PC-3 (cell line): ENCODE measurements at regions not wholly inside any gene's neighbourhood (a gene's known extent, or its start where the extent isn't known, plus 50 kb on each side); places are given as distances from the start of the nearest gene placed in this dataset.

Source experiments
- ATAC-seq: fragments of 200-7000 bp; cut with Tn5 transposase; 2 replicates; pipeline ENCODE4 v1.9.1; 2020; ENCODE audit warnings: mild to moderate bottlenecking, moderate library complexity
- BruUV-seq: library from RNA; stranded (reverse); fragments of 400-500 nt; replicated peaks from 2 replicates; lab custom pipeline; 2021; lab: Mats Ljungman, UMichigan
- CTCF ChIA-PET: fragments of 300-600 bp; sonication (Branson Sonifier 250); formaldehyde crosslinking; loops from one replicate; lab custom pipeline; 2022; ENCODE audit warnings: antibody characterized with exemption; lab: Charles Lee
- POLR2A ChIA-PET: fragments of 300-600 bp; sonication (Branson Sonifier 250); formaldehyde crosslinking; loops from one replicate; lab custom pipeline; 2022; ENCODE audit warnings: antibody characterized with exemption; ENCODE audit not compliant: unreplicated experiment; lab: Charles Lee
- DNase-seq: peaks from one replicate; pipeline ENCODE4 v3.0.0-alpha.2; 2015
- H2AFZ ChIP-seq: fragments of 300-600 bp; sonication (generic); 2 replicates; pipeline ENCODE4 v1.6.0; 2016; ENCODE audit warnings: antibody characterized with exemption, low read length
- H3F3A ChIP-seq: fragments of 300-600 bp; sonication (generic); one replicate; pipeline ENCODE4 v1.6.0; 2017; ENCODE audit warnings: antibody characterized with exemption, low read length, control low read depth, mild to moderate bottlenecking; ENCODE audit not compliant: unreplicated experiment
- H3K27ac ChIP-seq: fragments of 300-600 bp; sonication (generic); 2 replicates; pipeline ENCODE4 v1.5.1; 2016; ENCODE audit warnings: mild to moderate bottlenecking, low read length
- H3K27me3 ChIP-seq: fragments of 300-600 bp; sonication (generic); 2 replicates; pipeline ENCODE4 v1.6.1; 2016; ENCODE audit warnings: low read length, mixed read lengths
- H3K36me3 ChIP-seq: fragments of 300-600 bp; sonication (generic); 2 replicates; pipeline ENCODE4 v1.6.1; 2016; ENCODE audit warnings: low read depth, mixed run types, low read length, mixed read lengths
- H3K4me1 ChIP-seq: fragments of 300-600 bp; sonication (generic); 2 replicates; pipeline ENCODE4 v1.5.1; 2016; ENCODE audit warnings: low read length; ENCODE audit not compliant: insufficient read depth
- H3K4me2 ChIP-seq: fragments of 300-600 bp; sonication (generic); 2 replicates; pipeline ENCODE4 v1.6.0; 2016; ENCODE audit warnings: low read length
- H3K4me3 ChIP-seq: fragments of 300-600 bp; sonication (generic); 2 replicates; pipeline ENCODE4 v1.5.1; 2016; ENCODE audit warnings: mild to moderate bottlenecking, low read length, mixed read lengths
- H3K79me2 ChIP-seq: fragments of 300-600 bp; sonication (generic); 2 replicates; pipeline ENCODE4 v1.6.1; 2017; ENCODE audit warnings: low read length, mixed read lengths
- H3K9ac ChIP-seq: fragments of 300-600 bp; sonication (generic); 2 replicates; pipeline ENCODE4 v1.6.0; 2016; ENCODE audit warnings: mild to moderate bottlenecking, low read length
- H3K9me2 ChIP-seq: fragments of 300-600 bp; sonication (generic); replicated peaks from 2 replicates; pipeline ENCODE4 v1.6.1; 2016; ENCODE audit warnings: mixed run types, low read length, mixed read lengths
- H3K9me3 ChIP-seq: fragments of 300-600 bp; sonication (generic); 2 replicates; pipeline ENCODE4 v1.6.1; 2016; ENCODE audit warnings: low read length, mixed read lengths
- H4K20me1 ChIP-seq: fragments of 300-600 bp; sonication (generic); 2 replicates; pipeline ENCODE4 v1.6.1; 2016; ENCODE audit warnings: low read length, mixed read lengths
- EZH2 ChIP-seq: fragments of 300-600 bp; sonication (generic); IDR thresholded peaks from one replicate; pipeline ENCODE4 v1.6.1; 2017; ENCODE audit warnings: antibody characterized with exemption, mild to moderate bottlenecking, low read length; ENCODE audit not compliant: unreplicated experiment
- EZH2phosphoT487 ChIP-seq: fragments of 300-600 bp; sonication (generic); IDR thresholded peaks from 2 replicates; pipeline ENCODE4 v1.6.1; 2018; ENCODE audit warnings: mild to moderate bottlenecking, antibody characterized with exemption, low read length, borderline replicate concordance
- intact Hi-C: fragments of 100-400 bp; cut with micrococcal nuclease; formaldehyde crosslinking; loops from 2 replicates; pipeline ENCODE4 v1.9.0; 2023
- TF ChIP-seq, protein P1 (sequence below): fragments of 300-600 bp; sonication (generic); conservative IDR thresholded peaks from 2 replicates; pipeline ENCODE4 v1.5.1; 2017; ENCODE audit warnings: antibody characterized with exemption, low read depth, mild to moderate bottlenecking, low read length

- ATAC-seq: no peak
- CTCF ChIA-PET: no interaction called here
- no peaks in the 10 kb centered on the region for H3F3A ChIP-seq
- H3K4me2 ChIP-seq: no peak overlapping the region
- peaks cover 5% of the 10 kb centered on the region; the same call in 1 of the 2 replicates for H3K27me3 ChIP-seq
- POLR2A ChIA-PET: no interaction called here
- no peak overlapping the region for H3K4me3 ChIP-seq
- DNase-seq: no peak
- no peaks in the 10 kb centered on the region for H3K9me2 ChIP-seq
- H3K79me2 ChIP-seq: no peaks in the 10 kb centered on the region
- TF ChIP-seq EZH2: no peak
- no peak for TF ChIP-seq EZH2phosphoT487
- TF ChIP-seq, protein P1, sequence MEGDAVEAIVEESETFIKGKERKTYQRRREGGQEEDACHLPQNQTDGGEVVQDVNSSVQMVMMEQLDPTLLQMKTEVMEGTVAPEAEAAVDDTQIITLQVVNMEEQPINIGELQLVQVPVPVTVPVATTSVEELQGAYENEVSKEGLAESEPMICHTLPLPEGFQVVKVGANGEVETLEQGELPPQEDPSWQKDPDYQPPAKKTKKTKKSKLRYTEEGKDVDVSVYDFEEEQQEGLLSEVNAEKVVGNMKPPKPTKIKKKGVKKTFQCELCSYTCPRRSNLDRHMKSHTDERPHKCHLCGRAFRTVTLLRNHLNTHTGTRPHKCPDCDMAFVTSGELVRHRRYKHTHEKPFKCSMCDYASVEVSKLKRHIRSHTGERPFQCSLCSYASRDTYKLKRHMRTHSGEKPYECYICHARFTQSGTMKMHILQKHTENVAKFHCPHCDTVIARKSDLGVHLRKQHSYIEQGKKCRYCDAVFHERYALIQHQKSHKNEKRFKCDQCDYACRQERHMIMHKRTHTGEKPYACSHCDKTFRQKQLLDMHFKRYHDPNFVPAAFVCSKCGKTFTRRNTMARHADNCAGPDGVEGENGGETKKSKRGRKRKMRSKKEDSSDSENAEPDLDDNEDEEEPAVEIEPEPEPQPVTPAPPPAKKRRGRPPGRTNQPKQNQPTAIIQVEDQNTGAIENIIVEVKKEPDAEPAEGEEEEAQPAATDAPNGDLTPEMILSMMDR: no peak
- H3K9ac ChIP-seq: no peak overlapping the region
- H3K4me1 ChIP-seq: no peaks in the 10 kb centered on the region
- H3K9me3 ChIP-seq: no peaks in the 10 kb centered on the region
- intact Hi-C loops: no loop called here
- no peaks in the 10 kb centered on the region for H4K20me1 ChIP-seq
- no peaks in the 10 kb centered on the region for H3K36me3 ChIP-seq
- H3K27ac ChIP-seq: no peak overlapping the region
- no TSS peak for BruUV-seq
- H2AFZ ChIP-seq: no peak overlapping the region
These were observed 390.6 kb downstream of the TNS3 start for GRCh38 chr7:47191316-47191715.

DNA sequence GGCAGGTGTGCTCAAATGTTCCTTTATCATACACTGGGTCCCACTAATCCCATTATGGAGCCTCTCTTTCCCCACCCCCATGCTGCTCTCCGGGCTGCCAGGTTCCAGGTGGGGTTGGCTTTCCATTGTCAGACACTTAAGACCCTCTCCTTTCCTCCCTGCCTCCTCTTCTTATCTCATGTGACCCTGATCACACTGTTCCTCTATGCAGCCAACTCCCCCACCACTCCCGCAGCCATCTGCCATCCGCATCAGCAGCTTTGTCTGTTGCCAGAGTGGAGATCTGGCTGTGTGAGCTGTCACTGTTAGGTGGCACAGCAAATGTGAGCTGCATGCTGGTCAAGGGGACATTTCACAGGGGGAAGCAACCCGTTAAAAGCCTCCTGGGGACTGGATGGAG is 391.4 kb downstream of the TNS3 start:
- no peaks in the 10 kb centered on the region for H3K79me2 ChIP-seq
- CTCF ChIA-PET: no interaction called here
- POLR2A ChIA-PET: no interaction called here

GRCh38 chr7:47188653-47189315 is 393.1 kb downstream of the TNS3 start:
- Histone ChIP-seq H3K27me3 (peaks cover 10% of the 10 kb centered on the region; the same call in 1 of the 2 replicates), H3K36me3 (no peaks in the 10 kb centered on the region), H4K20me1 (no peaks in the 10 kb centered on the region), H2AFZ (no peak overlapping the region), H3K27ac (no peak overlapping the region), H3K9me2 (no peaks in the 10 kb centered on the region), H3F3A (no peaks in the 10 kb centered on the region), H3K79me2 (no peaks in the 10 kb centered on the region), H3K4me2 (no peak overlapping the region), H3K9ac (no peak overlapping the region), H3K9me3 (no peaks in the 10 kb centered on the region), H3K4me1 (no peaks in the 10 kb centered on the region), H3K4me3 (no peak overlapping the region)
- ChIA-PET CTCF (no interaction called here), POLR2A (no interaction called here)
- ATAC-seq (no peak), DNase-seq (no peak)
- TF ChIP-seq EZH2phosphoT487 (no peak), EZH2 (no peak)
- TF ChIP-seq, protein P1: no peak
- intact Hi-C loops: no loop called here
- no TSS peak for BruUV-seq

More for the DNA sequence above, 391.4 kb downstream of the TNS3 start:
- BruUV-seq: no TSS peak
- no peaks in the 10 kb centered on the region for H3K36me3 ChIP-seq
- no peak overlapping the region for H2AFZ ChIP-seq
- ATAC-seq: no peak
- no peaks in the 10 kb centered on the region for H3K9me2 ChIP-seq
- H3K9ac ChIP-seq: no peak overlapping the region
- intact Hi-C loops: no loop called here
- H3K4me1 ChIP-seq: no peaks in the 10 kb centered on the region
- H3K27ac ChIP-seq: no peak overlapping the region
- H3F3A ChIP-seq: no peaks in the 10 kb centered on the region
- TF ChIP-seq, protein P1: no peak
- TF ChIP-seq EZH2: no peak
- TF ChIP-seq EZH2phosphoT487: no peak
- H3K27me3 ChIP-seq: peaks cover 5% of the 10 kb centered on the region; the same call in 1 of the 2 replicates
- no peak overlapping the region for H3K4me3 ChIP-seq
- H3K4me2 ChIP-seq: no peak overlapping the region
- H4K20me1 ChIP-seq: no peaks in the 10 kb centered on the region
- H3K9me3 ChIP-seq: no peaks in the 10 kb centered on the region
- no peak for DNase-seq
